GM04503 (cell line): ENCODE measurements at regions not wholly inside any gene's neighbourhood (a gene's known extent, or its start where the extent isn't known, plus 50 kb on each side); places are given as distances from the start of the nearest gene placed in this dataset.
"Not testable (repeated sequence)": the region's sequence is repeated elsewhere in the genome, so short reads cannot be mapped to it uniquely, and the experiment has no call there.

Experiments
- DNase-seq: peaks from one replicate; pipeline ENCODE4 v3.0.0-alpha.2; 2012; ENCODE audit warnings: low read depth

GRCh38 chr11:97888641-97889040 lies 1132.1 kb upstream of the CNTN5 start:
- DNase-seq, result no peak

GRCh38 chr11:97890466-97890865 lies 1130.3 kb upstream of the CNTN5 start:
- no peak for DNase-seq

- no peak for DNase-seq
Observed at GRCh38 chr11:97893612-97894011, 1127.1 kb upstream of the CNTN5 start.

GRCh38 chr11:97894978-97895377 lies 1125.8 kb upstream of the CNTN5 start:
- no peak for DNase-seq

- DNase-seq, result no peak
Observed at GRCh38 chr11:97895572-97895971, 1125.2 kb upstream of the CNTN5 start.

GRCh38 chr11:97902828-97903227 lies 1117.9 kb upstream of the CNTN5 start:
- DNase-seq, result no peak

GRCh38 chr11:97905101-97905500 lies 1115.6 kb upstream of the CNTN5 start:
- DNase-seq, result no peak

- no peak for DNase-seq
Observed at GRCh38 chr11:97905671-97906070, 1115.1 kb upstream of the CNTN5 start.

- DNase-seq, result no peak
Observed at GRCh38 chr11:97908354-97908753, 1112.4 kb upstream of the CNTN5 start.

GRCh38 chr11:97909614-97910399 lies 1110.9 kb upstream of the CNTN5 start:
- no peak for DNase-seq

GRCh38 chr11:97912629-97913028 lies 1108.1 kb upstream of the CNTN5 start:
- no peak for DNase-seq

- DNase-seq, result not testable (repeated sequence)
Observed at GRCh38 chr11:97922933-97923332, 1097.8 kb upstream of the CNTN5 start.

GRCh38 chr11:97934572-97935208 lies 1086.1 kb upstream of the CNTN5 start:
- no peak for DNase-seq

GRCh38 chr11:97937501-97937900 lies 1083.2 kb upstream of the CNTN5 start:
- no peak for DNase-seq

- no peak for DNase-seq
Observed at GRCh38 chr11:97938789-97939188, 1082.0 kb upstream of the CNTN5 start.

GRCh38 chr11:97943493-97943892 lies 1077.3 kb upstream of the CNTN5 start:
- DNase-seq, result no peak

- no peak for DNase-seq
Observed at GRCh38 chr11:97948793-97949192, 1072.0 kb upstream of the CNTN5 start.

GRCh38 chr11:97955595-97955994 lies 1065.2 kb upstream of the CNTN5 start:
- DNase-seq, result no peak

GRCh38 chr11:97956904-97957303 lies 1063.8 kb upstream of the CNTN5 start:
- no peak for DNase-seq

- no peak for DNase-seq
Observed at GRCh38 chr11:97961431-97961830, 1059.3 kb upstream of the CNTN5 start.

GRCh38 chr11:97962758-97963157 lies 1058.0 kb upstream of the CNTN5 start:
- DNase-seq, result no peak

GRCh38 chr11:97963528-97964331 lies 1057.0 kb upstream of the CNTN5 start:
- DNase-seq, result no peak
